Mesenchymal stem cell (in vitro differentiated cells and primary cell): ENCODE measurements at regions not wholly inside any gene's neighbourhood (a gene's known extent, or its start where the extent isn't known, plus 50 kb on each side); places are given as distances from the start of the nearest gene placed in this dataset.

Experiments used
- DNase-seq: peaks from one replicate; pipeline ENCODE4 v3.0.0-alpha.2; 2013
- H2AFZ ChIP-seq: one replicate; pipeline ENCODE4 v1.6.1; 2013; ENCODE audit warnings: low read depth, mild to moderate bottlenecking, control low read depth, inconsistent platforms, low read length, moderate library complexity
- H2AK5ac ChIP-seq: 2 replicates; pipeline ENCODE4 v1.6.1; 2013; ENCODE audit warnings: low read length, moderate library complexity, mild to moderate bottlenecking, inconsistent platforms; ENCODE audit not compliant: severe bottlenecking
- H2BK120ac ChIP-seq: one replicate; pipeline ENCODE4 v1.6.1; 2013; ENCODE audit warnings: low read depth, mild to moderate bottlenecking, inconsistent platforms, low read length, moderate library complexity
- H2BK12ac ChIP-seq, 2 experiments: one replicate each; pipeline ENCODE4 v1.6.1; 2013; ENCODE audit warnings: inconsistent platforms in 2 of 2, low read length in 2 of 2, mild to moderate bottlenecking in 2 of 2, moderate library complexity in 2 of 2, control low read depth in 1 of 2
- H2BK15ac ChIP-seq: one replicate; pipeline ENCODE4 v1.6.1; 2013; ENCODE audit warnings: mild to moderate bottlenecking, low read depth, inconsistent platforms; ENCODE audit not compliant: poor library complexity, severe bottlenecking
- H2BK5ac ChIP-seq: 2 replicates; pipeline ENCODE4 v1.6.1; 2013; ENCODE audit warnings: low read depth, mild to moderate bottlenecking, low read length, control low read depth, inconsistent platforms; ENCODE audit not compliant: poor library complexity, severe bottlenecking
- H3K14ac ChIP-seq, 2 experiments: one replicate each; pipeline ENCODE4 v1.6.1; 2013; ENCODE audit warnings: inconsistent platforms in 2 of 2, low read length in 2 of 2, control low read depth in 1 of 2, mild to moderate bottlenecking in 1 of 2, moderate library complexity in 1 of 2
- H3K18ac ChIP-seq, 2 experiments: one replicate each; pipeline ENCODE4 v1.6.1; 2013; ENCODE audit warnings: inconsistent platforms in 2 of 2, low read length in 2 of 2, control low read depth in 1 of 2, low read depth in 1 of 2, mild to moderate bottlenecking in 1 of 2
- H3K23ac ChIP-seq, 2 experiments: one replicate each; pipeline ENCODE4 v1.6.1; 2013; ENCODE audit warnings: inconsistent platforms in 2 of 2, low read length in 2 of 2, mild to moderate bottlenecking in 2 of 2, moderate library complexity in 2 of 2, control low read depth in 1 of 2
- H3K27ac ChIP-seq: 2 replicates; pipeline ENCODE4 v1.5.1; 2013; ENCODE audit warnings: mild to moderate bottlenecking, moderate library complexity, low read length, control low read depth, inconsistent platforms; ENCODE audit not compliant: poor library complexity, severe bottlenecking
- H3K27me3 ChIP-seq, 2 experiments: 2 replicates each; pipeline versions ENCODE4 v1.6.1 to v1.7.0; 2013; ENCODE audit warnings: low read length in 2 of 2, mild to moderate bottlenecking in 2 of 2, moderate library complexity in 2 of 2, control low read depth in 1 of 2, inconsistent platforms in 1 of 2; ENCODE audit not compliant: control insufficient read depth in 1 of 2, insufficient read depth in 1 of 2
- H3K36me3 ChIP-seq, 2 experiments: 2 replicates each; pipeline versions ENCODE4 v1.6.1 to v1.7.0; 2013; ENCODE audit warnings: low read length in 2 of 2, control low read depth in 1 of 2, inconsistent platforms in 1 of 2, low read depth in 1 of 2, mild to moderate bottlenecking in 1 of 2; ENCODE audit not compliant: insufficient read depth in 2 of 2, control insufficient read depth in 1 of 2
- H3K4ac ChIP-seq, 2 experiments: one replicate each; pipeline ENCODE4 v1.6.1; 2013; ENCODE audit warnings: inconsistent platforms in 2 of 2, low read length in 2 of 2, mild to moderate bottlenecking in 2 of 2, moderate library complexity in 2 of 2, control low read depth in 1 of 2, low read depth in 1 of 2
- H3K4me1 ChIP-seq: 2 replicates; pipeline ENCODE4 v1.6.1; 2013; ENCODE audit warnings: low read depth, low read length, control low read depth; ENCODE audit not compliant: control insufficient read depth, insufficient read depth
- H3K4me2 ChIP-seq: 2 replicates; pipeline ENCODE4 v1.6.1; 2013; ENCODE audit warnings: low read length, mild to moderate bottlenecking, inconsistent platforms; ENCODE audit not compliant: poor library complexity, severe bottlenecking
- H3K4me3 ChIP-seq, 2 experiments: 2 replicates each; pipeline versions ENCODE4 v1.5.1 to v1.7.0; 2013; ENCODE audit warnings: low read length in 2 of 2, mild to moderate bottlenecking in 2 of 2, control low read depth in 1 of 2, low read depth in 1 of 2; ENCODE audit not compliant: insufficient read depth in 1 of 2
- H3K79me1 ChIP-seq: replicated peaks from 2 replicates; pipeline ENCODE4 v1.6.1; 2013; ENCODE audit warnings: mild to moderate bottlenecking, control low read depth, low read length, inconsistent platforms; ENCODE audit not compliant: poor library complexity, severe bottlenecking
- H3K9ac ChIP-seq: 2 replicates; pipeline ENCODE4 v1.7.0; 2013; ENCODE audit warnings: mild to moderate bottlenecking, low read length, moderate library complexity
- H3K9me3 ChIP-seq: 2 replicates; pipeline ENCODE4 v1.7.0; 2013; ENCODE audit warnings: mild to moderate bottlenecking, low read length; ENCODE audit not compliant: control insufficient read depth
- H4K8ac ChIP-seq: one replicate; pipeline ENCODE4 v1.6.1; 2013; ENCODE audit warnings: inconsistent platforms, mild to moderate bottlenecking, low read length, moderate library complexity
- H4K91ac ChIP-seq: one replicate; pipeline ENCODE4 v1.6.1; 2013; ENCODE audit warnings: mild to moderate bottlenecking, low read length, inconsistent platforms
- WGBS: methylation state at CpG from one replicate; pipeline ENCODE4 v1.1.7; 2013; ENCODE audit warnings: mixed read lengths; 5-methylcytosine and 5-hydroxymethylcytosine counted together

DNA sequence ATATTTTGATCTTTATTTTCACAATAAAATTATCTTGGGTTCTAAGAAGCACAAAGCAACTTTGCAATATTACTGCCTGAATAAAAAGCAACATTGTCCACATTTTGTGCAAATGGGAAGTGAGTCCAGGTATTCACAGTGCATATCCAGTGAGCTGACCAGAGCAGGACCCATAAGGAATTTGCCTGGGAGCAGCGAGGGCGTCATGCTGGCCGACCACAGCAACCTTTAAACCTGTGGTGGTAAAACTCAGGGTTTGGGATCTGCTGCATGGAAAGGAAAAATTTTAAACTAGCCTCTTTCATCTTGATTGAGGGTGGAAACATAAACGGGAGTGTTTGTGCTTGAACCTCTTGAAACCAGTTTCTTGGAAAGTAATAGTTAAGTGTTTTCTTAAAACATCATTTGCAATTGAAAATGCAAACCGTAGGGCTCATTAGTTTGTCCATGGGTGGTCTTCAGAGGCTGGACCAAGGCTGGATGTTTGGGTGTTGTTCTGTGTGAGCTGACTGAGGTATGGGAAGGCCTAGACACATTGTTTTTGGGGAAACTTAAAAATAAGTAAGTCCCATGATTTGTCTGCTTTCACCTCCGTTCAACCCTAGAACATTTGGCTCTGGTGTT is 85.0 kb upstream of the ANKH start:
- Histone ChIP-seq H2AK5ac (no peak overlapping the region), H4K8ac (no peak overlapping the region), H3K36me3 (no peaks in the 10 kb centered on the region), H3K27ac (no peak overlapping the region), H3K9me3 (no peaks in the 10 kb centered on the region), H2BK5ac (no peak overlapping the region), H4K91ac (no peak overlapping the region), H2BK15ac (no peak overlapping the region), H2BK120ac (no peak overlapping the region), H3K4me3 (no peak overlapping the region), H3K27me3 (no peaks in the 10 kb centered on the region), H3K79me1 (no peaks in the 10 kb centered on the region), H3K9ac (no peak overlapping the region), H3K4me1 (peaks cover 1% of the 10 kb centered on the region), H3K23ac (no peak overlapping the region), H2AFZ (no peak overlapping the region), H3K14ac (no peak overlapping the region), H3K4ac (no peak overlapping the region), H2BK12ac (no peak overlapping the region), H3K4me2 (no peak overlapping the region), H3K18ac (no peak overlapping the region)
- 69% methylated on average over 6 of the region's 6 CpGs for WGBS
- no peak for DNase-seq

GRCh38 chr5:14954616-14955343 is 83.2 kb upstream of the ANKH start:
- no peak overlapping the region for H3K18ac ChIP-seq
- H3K9ac ChIP-seq = no peak overlapping the region
- H2AK5ac ChIP-seq = no peak overlapping the region
- no peak overlapping the region for H3K23ac ChIP-seq
- H4K8ac ChIP-seq = no peak overlapping the region
- no peak overlapping the region for H2BK12ac ChIP-seq
- H3K4me3 ChIP-seq = no peak overlapping the region
- H3K36me3 ChIP-seq = no peaks in the 10 kb centered on the region
- H2BK120ac ChIP-seq = no peak overlapping the region
- no peaks in the 10 kb centered on the region for H3K27me3 ChIP-seq
- no peak overlapping the region for H3K4ac ChIP-seq
- H2AFZ ChIP-seq = no peak overlapping the region
- H3K14ac ChIP-seq = no peak overlapping the region
- H3K9me3 ChIP-seq = no peaks in the 10 kb centered on the region
- H3K4me2 ChIP-seq = no peak overlapping the region
- no peak overlapping the region for H2BK15ac ChIP-seq
- peak; percentile 51 for DNase-seq
- no peak overlapping the region for H4K91ac ChIP-seq
- peaks cover 1% of the 10 kb centered on the region for H3K4me1 ChIP-seq
- no peak overlapping the region for H2BK5ac ChIP-seq
- H3K79me1 ChIP-seq = no peaks in the 10 kb centered on the region
- no peak overlapping the region for H3K27ac ChIP-seq
- 48% methylated on average over 8 of the region's 9 CpGs for WGBS

- H3K27ac ChIP-seq = no peak overlapping the region
- H3K4me2 ChIP-seq = no peak overlapping the region
- no peak overlapping the region for H4K8ac ChIP-seq
- no peaks in the 10 kb centered on the region for H3K4me1 ChIP-seq
- no peak overlapping the region for H2BK120ac ChIP-seq
- H3K9me3 ChIP-seq = no peaks in the 10 kb centered on the region
- H3K23ac ChIP-seq = no peak overlapping the region
- H3K14ac ChIP-seq = no peak overlapping the region
- WGBS = no CpG with 5 or more reads among the region's 1 CpG
- no peak overlapping the region for H3K18ac ChIP-seq
- no peaks in the 10 kb centered on the region for H3K27me3 ChIP-seq
- H3K4ac ChIP-seq = no peak overlapping the region
- H2BK15ac ChIP-seq = no peak overlapping the region
- H4K91ac ChIP-seq = no peak overlapping the region
- no peak overlapping the region for H2AFZ ChIP-seq
- H3K4me3 ChIP-seq = no peak overlapping the region
- H3K9ac ChIP-seq = no peak overlapping the region
- H3K79me1 ChIP-seq = no peaks in the 10 kb centered on the region
- H2AK5ac ChIP-seq = no peak overlapping the region
- DNase-seq = no peak
- H3K36me3 ChIP-seq = no peaks in the 10 kb centered on the region
- H2BK12ac ChIP-seq = no peak overlapping the region
- H2BK5ac ChIP-seq = no peak overlapping the region
Observed at GRCh38 chr5:14954216-14954615, 82.6 kb upstream of the ANKH start.

- H3K27ac ChIP-seq = no peak overlapping the region
- no peak overlapping the region for H3K4me2 ChIP-seq
- H3K4me3 ChIP-seq = no peak overlapping the region
- no peaks in the 10 kb centered on the region for H3K9me3 ChIP-seq
- no peaks in the 10 kb centered on the region for H3K79me1 ChIP-seq
- no peak overlapping the region for H2BK15ac ChIP-seq
- H3K14ac ChIP-seq = no peak overlapping the region
- H4K8ac ChIP-seq = no peak overlapping the region
- H3K23ac ChIP-seq = no peak overlapping the region
- H2BK12ac ChIP-seq = no peak overlapping the region
- no peak overlapping the region for H2BK120ac ChIP-seq
- H3K18ac ChIP-seq = no peak overlapping the region
- no peak overlapping the region for H2AK5ac ChIP-seq
- H3K4me1 ChIP-seq = no peaks in the 10 kb centered on the region
- H3K27me3 ChIP-seq = no peaks in the 10 kb centered on the region
- no peaks in the 10 kb centered on the region for H3K36me3 ChIP-seq
- 55% methylated on average over 7 of the region's 8 CpGs for WGBS
- no peak overlapping the region for H4K91ac ChIP-seq
- no peak overlapping the region for H2AFZ ChIP-seq
- H3K4ac ChIP-seq = no peak overlapping the region
- H2BK5ac ChIP-seq = no peak overlapping the region
- no peak overlapping the region for H3K9ac ChIP-seq
- DNase-seq = peak; percentile 3
Observed at GRCh38 chr5:14953075-14953607, 81.6 kb upstream of the ANKH start.
